Endothelial cell of umbilical vein (primary cell): ENCODE measurements at regions not wholly inside any gene's neighbourhood (a gene's known extent, or its start where the extent isn't known, plus 50 kb on each side); places are given as distances from the start of the nearest gene placed in this dataset.

Experiments used
- BruUV-seq: library from RNA; stranded (reverse); fragments of 400-500 nt; replicated peaks from 2 replicates; lab custom pipeline; 2021; lab: Mats Ljungman, UMichigan
- CTCF ChIA-PET: fragments of 300-600, 350-600 bp; sonication (Branson Sonifier 250); formaldehyde crosslinking; loops from one replicate; lab custom pipeline; 2021; ENCODE audit warnings: antibody characterized with exemption, inconsistent platforms; lab: Charles Lee
- POLR2A ChIA-PET: fragments of 300-600, 350-600 bp; sonication (Branson Sonifier 250); formaldehyde crosslinking; loops from one replicate; lab custom pipeline; 2021; ENCODE audit warnings: antibody characterized with exemption, inconsistent platforms; lab: Charles Lee
- DNase-seq: peaks from one replicate; pipeline ENCODE4 v3.0.0-alpha.2; 2011; ENCODE audit warnings: low read depth, low spot score
- FAIRE-seq: peaks from 2 replicates; lab custom pipeline; 2011; peaks lifted over from hg19 to GRCh38; lab: Jason Lieb, UNC
- H2AFZ ChIP-seq: 2 replicates; pipeline ENCODE4 v1.6.0; 2012; ENCODE audit warnings: low read depth, low read length, control low read depth, inconsistent platforms
- H3K27ac ChIP-seq: 2 replicates; pipeline ENCODE4 v1.5.1; 2011; ENCODE audit warnings: low read depth, mild to moderate bottlenecking, control low read depth, low read length, moderate library complexity; ENCODE audit not compliant: insufficient read depth
- H3K27me3 ChIP-seq, 2 experiments: 2 replicates each; pipeline versions ENCODE4 v1.6.0 to v1.6.1; 2011; ENCODE audit warnings: low read length in 2 of 2, mixed read lengths in 1 of 2; ENCODE audit not compliant: control insufficient read depth in 2 of 2, insufficient read depth in 2 of 2
- H3K36me3 ChIP-seq, 2 experiments: 2 replicates in 1 of 2; 3 replicates in 1 of 2; pipeline ENCODE4 v1.5.1; 2011; ENCODE audit warnings: low read length in 2 of 2, mild to moderate bottlenecking in 1 of 2, moderate library complexity in 1 of 2; ENCODE audit not compliant: control insufficient read depth in 2 of 2, insufficient read depth in 2 of 2; ENCODE audit errors: extremely low read depth in 1 of 2
- H3K4me1 ChIP-seq: 3 replicates; pipeline ENCODE4 v1.5.1; 2011; ENCODE audit warnings: mild to moderate bottlenecking, low read length; ENCODE audit not compliant: control insufficient read depth, insufficient read depth; ENCODE audit errors: extremely low read depth
- H3K4me2 ChIP-seq: 2 replicates; pipeline ENCODE4 v1.6.1; 2011; ENCODE audit warnings: low read length, control low read depth, mixed read lengths; ENCODE audit not compliant: insufficient read depth
- H3K4me3 ChIP-seq, 3 experiments: fragments of 200-600 bp in 1 of 3; sonication (generic), shearing (Covaris generic) in 1 of 3; replicated peaks in 1 of 3; 2 replicates each; pipeline ENCODE4 v1.5.1; 2011 to 2016; ENCODE audit warnings: control low read depth in 3 of 3, low read length in 3 of 3, mild to moderate bottlenecking in 2 of 3, inconsistent platforms in 1 of 3, low read depth in 1 of 3, moderate library complexity in 1 of 3; ENCODE audit not compliant: insufficient read depth in 1 of 3
- H3K79me2 ChIP-seq: 2 replicates; pipeline ENCODE4 v1.6.0; 2012; ENCODE audit warnings: low read length, inconsistent platforms; ENCODE audit not compliant: control insufficient read depth, insufficient read depth
- H3K9ac ChIP-seq: replicated peaks from 2 replicates; pipeline ENCODE3; 2011; ENCODE audit warnings: low read length, control low read depth; ENCODE audit not compliant: insufficient read depth; ENCODE audit errors: extremely low read depth
- H3K9me1 ChIP-seq: replicated peaks from 3 replicates; pipeline ENCODE4 v1.6.0; 2011; ENCODE audit warnings: mild to moderate bottlenecking, low read length; ENCODE audit not compliant: control insufficient read depth, insufficient read depth; ENCODE audit errors: extremely low read depth
- H3K9me3 ChIP-seq: replicated peaks from 2 replicates; pipeline ENCODE4 v1.5.1; 2012; ENCODE audit warnings: low read length, inconsistent platforms; ENCODE audit not compliant: control insufficient read depth, insufficient read depth
- H4K20me1 ChIP-seq: replicated peaks from 2 replicates; pipeline ENCODE3; 2011; ENCODE audit warnings: mild to moderate bottlenecking, low read length; ENCODE audit not compliant: control insufficient read depth, insufficient read depth; ENCODE audit errors: extremely low read depth
- EZH2 ChIP-seq: IDR thresholded peaks from 2 replicates; pipeline ENCODE4 v1.6.1; 2012; ENCODE audit warnings: borderline replicate concordance, low read depth, mild to moderate bottlenecking, moderate library complexity, low read length, inconsistent platforms; ENCODE audit not compliant: severe bottlenecking
- FOS ChIP-seq: IDR thresholded peaks from 2 replicates; pipeline ENCODE4 v1.6.1; 2011; ENCODE audit warnings: mild to moderate bottlenecking, low read length, moderate library complexity, borderline replicate concordance; ENCODE audit not compliant: insufficient read depth
- GATA2 ChIP-seq: IDR thresholded peaks from 2 replicates; pipeline ENCODE4 v1.7.0; 2011; ENCODE audit warnings: low read depth, mild to moderate bottlenecking, moderate library complexity, mixed read lengths, low read length; ENCODE audit not compliant: insufficient read length, insufficient read depth
- JUN ChIP-seq: IDR thresholded peaks from 2 replicates; pipeline ENCODE4 v1.6.1; 2011; ENCODE audit warnings: borderline replicate concordance, low read depth; ENCODE audit not compliant: insufficient read length, insufficient read depth
- MYC ChIP-seq: IDR thresholded peaks from one replicate; pipeline ENCODE4 v1.6.1; 2011; ENCODE audit warnings: mild to moderate bottlenecking, low read depth, low read length
- POLR2A ChIP-seq: IDR thresholded peaks from 2 replicates; pipeline ENCODE4 v1.6.1; 2012; ENCODE audit warnings: low read depth, mild to moderate bottlenecking, control low read depth, low read length
- POLR2AphosphoS5 ChIP-seq: IDR thresholded peaks from 2 replicates; pipeline ENCODE4 v1.6.1; 2012; ENCODE audit warnings: low read depth, mild to moderate bottlenecking, control low read depth, low read length, moderate library complexity; ENCODE audit not compliant: insufficient read depth
- dilution Hi-C: fragments of 300-500 bp; cut with MboI; formaldehyde crosslinking; loops from one replicate; pipeline ENCODE4 v1.15.0; 2019; ENCODE audit warnings: low sequenced_read_pairs; ENCODE audit not compliant: extremely low pct_ligation_motif_present
- intact Hi-C: fragments of 100-400 bp; cut with micrococcal nuclease; formaldehyde crosslinking; loops from one replicate; pipeline ENCODE4 v1.10.0; 2022
- TF ChIP-seq, protein P1 (sequence below): IDR thresholded peaks from 2 replicates; pipeline ENCODE4 v1.6.1; 2011; ENCODE audit not compliant: insufficient read depth, insufficient read length
- TF ChIP-seq, protein P2 (sequence below), 2 donors: IDR thresholded peaks; 1 replicate in 1 of 2; 2 replicates in 1 of 2; pipeline ENCODE4 v1.5.1; 2011; ENCODE audit warnings: low read length in 2 of 2, mild to moderate bottlenecking in 2 of 2, moderate library complexity in 2 of 2, control low read depth in 1 of 2, inconsistent platforms in 1 of 2, low read depth in 1 of 2; ENCODE audit not compliant: insufficient read depth in 1 of 2; ENCODE audit errors: extremely low read depth in 1 of 2

DNA sequence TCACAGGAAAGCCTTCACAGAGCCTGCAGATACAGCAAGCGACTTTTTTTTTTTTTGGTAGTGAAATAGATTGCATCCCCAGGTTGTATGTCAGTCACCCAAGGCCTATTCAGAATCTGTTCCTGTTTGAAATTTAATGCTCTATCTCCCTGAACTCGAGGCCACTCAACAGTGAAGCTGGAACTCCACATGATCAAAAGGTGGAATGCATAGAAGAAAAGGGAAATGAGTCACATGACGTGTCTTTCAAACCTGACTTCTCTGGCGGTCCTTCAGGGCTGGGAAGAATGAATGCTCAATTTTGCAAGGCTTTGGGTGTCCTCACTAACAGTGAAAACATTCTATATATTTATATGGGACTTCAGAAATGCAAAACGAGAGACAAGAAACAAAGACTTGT is 88.4 kb upstream of the B3GAT2 start:
- Histone ChIP-seq H3K9me3 (no peaks in the 10 kb centered on the region), H3K4me2 (no peak overlapping the region), H4K20me1 (no peaks in the 10 kb centered on the region), H3K4me3 (no peak overlapping the region), H3K9me1 (no peaks in the 10 kb centered on the region), H3K4me1 (no peaks in the 10 kb centered on the region), H3K36me3 (no peaks in the 10 kb centered on the region), H3K27me3 (no peaks in the 10 kb centered on the region), H3K79me2 (no peaks in the 10 kb centered on the region), H3K9ac (no peak overlapping the region), H3K27ac (no peak overlapping the region), H2AFZ (no peak overlapping the region)
- dilution Hi-C loops, result no loop called here
- ChIA-PET POLR2A (no interaction called here), CTCF (no interaction called here)
- BruUV-seq, result no TSS peak
- no peak for TF ChIP-seq POLR2AphosphoS5
- TF ChIP-seq, protein P1, sequence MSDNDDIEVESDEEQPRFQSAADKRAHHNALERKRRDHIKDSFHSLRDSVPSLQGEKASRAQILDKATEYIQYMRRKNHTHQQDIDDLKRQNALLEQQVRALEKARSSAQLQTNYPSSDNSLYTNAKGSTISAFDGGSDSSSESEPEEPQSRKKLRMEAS, result no peak
- TF ChIP-seq POLR2A, result no peak
- TF ChIP-seq EZH2, result no peak
- no peak for TF ChIP-seq MYC
- TF ChIP-seq JUN, result no peak
- TF ChIP-seq, protein P2, sequence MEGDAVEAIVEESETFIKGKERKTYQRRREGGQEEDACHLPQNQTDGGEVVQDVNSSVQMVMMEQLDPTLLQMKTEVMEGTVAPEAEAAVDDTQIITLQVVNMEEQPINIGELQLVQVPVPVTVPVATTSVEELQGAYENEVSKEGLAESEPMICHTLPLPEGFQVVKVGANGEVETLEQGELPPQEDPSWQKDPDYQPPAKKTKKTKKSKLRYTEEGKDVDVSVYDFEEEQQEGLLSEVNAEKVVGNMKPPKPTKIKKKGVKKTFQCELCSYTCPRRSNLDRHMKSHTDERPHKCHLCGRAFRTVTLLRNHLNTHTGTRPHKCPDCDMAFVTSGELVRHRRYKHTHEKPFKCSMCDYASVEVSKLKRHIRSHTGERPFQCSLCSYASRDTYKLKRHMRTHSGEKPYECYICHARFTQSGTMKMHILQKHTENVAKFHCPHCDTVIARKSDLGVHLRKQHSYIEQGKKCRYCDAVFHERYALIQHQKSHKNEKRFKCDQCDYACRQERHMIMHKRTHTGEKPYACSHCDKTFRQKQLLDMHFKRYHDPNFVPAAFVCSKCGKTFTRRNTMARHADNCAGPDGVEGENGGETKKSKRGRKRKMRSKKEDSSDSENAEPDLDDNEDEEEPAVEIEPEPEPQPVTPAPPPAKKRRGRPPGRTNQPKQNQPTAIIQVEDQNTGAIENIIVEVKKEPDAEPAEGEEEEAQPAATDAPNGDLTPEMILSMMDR (IDR thresholded peaks at IDR 0.05; ENCODE audit: extremely low read depth in 1 of 2, insufficient read depth in 1 of 2, low read depth in 1 of 2, low read length in 2 of 2), result no peak
- TF ChIP-seq FOS, result no peak
- TF ChIP-seq GATA2, result no peak
- FAIRE-seq, result no peak
- intact Hi-C loops, result no loop called here
- DNase-seq, result no peak
